T-helper 22 cell (primary cell): ENCODE measurements at regions not wholly inside any gene's neighbourhood (a gene's known extent, or its start where the extent isn't known, plus 50 kb on each side); places are given as distances from the start of the nearest gene placed in this dataset.

ENCODE experiments used
- DNase-seq: peaks from one replicate; pipeline ENCODE4 v3.0.0-alpha.2; 2020; ENCODE audit warnings: low read depth

- DNase-seq: no peak
Measured at GRCh38 chr2:100660851-100661584, 98.2 kb downstream of the PDCL3 start.

- no peak for DNase-seq
Measured at GRCh38 chr2:100662866-100663265, 100.1 kb downstream of the PDCL3 start.

- no peak for DNase-seq
Measured at GRCh38 chr2:100664021-100664755, 101.4 kb downstream of the PDCL3 start.

- no peak for DNase-seq
Measured at GRCh38 chr2:100664756-100665101, 101.9 kb downstream of the PDCL3 start.

GRCh38 chr2:100666996-100667395, 104.2 kb downstream of the PDCL3 start:
- DNase-seq: no peak

GRCh38 chr2:100667801-100668200, 105.0 kb downstream of the PDCL3 start:
- no peak for DNase-seq

GRCh38 chr2:100670232-100670631, 107.4 kb downstream of the PDCL3 start:
- DNase-seq: no peak

GRCh38 chr2:100673115-100673514, 110.3 kb downstream of the PDCL3 start:
- DNase-seq: no peak

GRCh38 chr2:100673691-100674485, 111.1 kb downstream of the PDCL3 start:
- no peak for DNase-seq

GRCh38 chr2:100674666-100675065, 111.9 kb downstream of the PDCL3 start:
- no peak for DNase-seq

GRCh38 chr2:100675373-100675772, 112.6 kb downstream of the PDCL3 start:
- DNase-seq: no peak

GRCh38 chr2:100675855-100676254, 113.1 kb downstream of the PDCL3 start:
- no peak for DNase-seq

- no peak for DNase-seq
Measured at GRCh38 chr2:100676346-100676745, 113.6 kb downstream of the PDCL3 start.

- DNase-seq: no peak
Measured at GRCh38 chr2:100677611-100678185, 114.9 kb downstream of the PDCL3 start.

- no peak for DNase-seq
Measured at GRCh38 chr2:100679211-100679610, 116.4 kb downstream of the PDCL3 start.

- DNase-seq: no peak
Measured at GRCh38 chr2:100682536-100682935, 119.7 kb downstream of the PDCL3 start.

GRCh38 chr2:100683231-100683630, 120.4 kb downstream of the PDCL3 start:
- no peak for DNase-seq

GRCh38 chr2:100691846-100692245, 128.1 kb upstream of the NPAS2 start:
- DNase-seq: no peak

GRCh38 chr2:100692381-100692780, 127.6 kb upstream of the NPAS2 start:
- DNase-seq: no peak

- no peak for DNase-seq
Measured at GRCh38 chr2:100692906-100693305, 127.0 kb upstream of the NPAS2 start.

- DNase-seq: no peak
Measured at GRCh38 chr2:100699131-100699530, 120.8 kb upstream of the NPAS2 start.

- DNase-seq: no peak
Measured at GRCh38 chr2:100702438-100703109, 117.4 kb upstream of the NPAS2 start.
